Fibroblast of lung (primary cell): ENCODE measurements at regions not wholly inside any gene's neighbourhood (a gene's known extent, or its start where the extent isn't known, plus 50 kb on each side); places are given as distances from the start of the nearest gene placed in this dataset.
"Not testable (repeated sequence)": the region's sequence is repeated elsewhere in the genome, so short reads cannot be mapped to it uniquely, and the experiment has no call there.

Source experiments
- DNase-seq, 2 donors: peaks; one replicate each; pipeline versions ENCODE4 v3.0.0 to v3.0.0-alpha.2; 2010; ENCODE audit warnings: low read depth in 2 of 2
- H2AFZ ChIP-seq: 2 replicates; pipeline ENCODE4 v1.5.1; 2012; ENCODE audit warnings: low read length, control low read depth, inconsistent platforms
- H3K27ac ChIP-seq: 2 replicates; pipeline ENCODE4 v1.5.1; 2011; ENCODE audit warnings: low read length, control low read depth; ENCODE audit not compliant: insufficient read depth
- H3K27me3 ChIP-seq: 2 replicates; pipeline ENCODE4 v1.5.1; 2011; ENCODE audit warnings: mild to moderate bottlenecking, low read length; ENCODE audit not compliant: control insufficient read depth, insufficient read depth
- H3K36me3 ChIP-seq: 2 replicates; pipeline ENCODE4 v1.5.1; 2011; ENCODE audit warnings: low read length; ENCODE audit not compliant: control insufficient read depth, insufficient read depth
- H3K4me1 ChIP-seq: 2 replicates; pipeline ENCODE4 v1.5.1; 2011; ENCODE audit warnings: low read length; ENCODE audit not compliant: control insufficient read depth, insufficient read depth; ENCODE audit errors: extremely low read depth
- H3K4me2 ChIP-seq: 2 replicates; pipeline ENCODE4 v1.5.1; 2011; ENCODE audit warnings: low read length, control low read depth; ENCODE audit not compliant: insufficient read depth; ENCODE audit errors: extremely low read depth
- H3K4me3 ChIP-seq, 4 experiments: fragments of 200-600 bp in 1 of 4; sonication (generic) in 1 of 4; replicated peaks in 1 of 4; 2 replicates each; pipeline ENCODE4 v1.5.1; 2011 to 2016; ENCODE audit warnings: low read length in 4 of 4, low read depth in 3 of 4, mild to moderate bottlenecking in 3 of 4, control low read depth in 2 of 4, inconsistent platforms in 1 of 4, mixed read lengths in 1 of 4; ENCODE audit not compliant: insufficient read depth in 1 of 4; ENCODE audit errors: control extremely low read depth in 1 of 4
- H3K79me2 ChIP-seq: 2 replicates; pipeline ENCODE4 v1.5.1; 2012; ENCODE audit warnings: mild to moderate bottlenecking, low read length, inconsistent platforms; ENCODE audit not compliant: control insufficient read depth, insufficient read depth
- H3K9ac ChIP-seq: 2 replicates; pipeline ENCODE4 v1.5.1; 2011; ENCODE audit warnings: mild to moderate bottlenecking, low read length, control low read depth; ENCODE audit not compliant: insufficient read depth
- H3K9me3 ChIP-seq: 2 replicates; pipeline ENCODE4 v1.5.1; 2012; ENCODE audit warnings: low read depth, low read length; ENCODE audit not compliant: control insufficient read depth, insufficient read depth
- H4K20me1 ChIP-seq: 2 replicates; pipeline ENCODE4 v1.5.1; 2011; ENCODE audit warnings: low read length; ENCODE audit not compliant: control insufficient read depth, insufficient read depth; ENCODE audit errors: extremely low read depth
- CTCF ChIP-seq, 2 donors: IDR thresholded peaks in 1 of 2; conservative IDR thresholded peaks in 1 of 2; 1 replicate in 1 of 2; 2 replicates in 1 of 2; pipeline ENCODE4 v1.5.1; 2011 to 2012; ENCODE audit warnings: low read length in 2 of 2, control low read depth in 1 of 2, inconsistent platforms in 1 of 2, low read depth in 1 of 2, mild to moderate bottlenecking in 1 of 2
- EZH2 ChIP-seq: IDR thresholded peaks from 2 replicates; pipeline ENCODE4 v1.5.1; 2012; ENCODE audit warnings: low read length, control low read depth, mild to moderate bottlenecking; ENCODE audit errors: missing control alignments

GRCh38 chr2:65969161-65969560 is 465.8 kb upstream of the MEIS1 start:
- no peaks in the 10 kb centered on the region for H3K4me1 ChIP-seq
- H3K9ac ChIP-seq, result no peak overlapping the region
- H3K27ac ChIP-seq, result no peak overlapping the region
- H3K9me3 ChIP-seq, result no peaks in the 10 kb centered on the region
- H3K27me3 ChIP-seq, result no peaks in the 10 kb centered on the region
- H4K20me1 ChIP-seq, result no peaks in the 10 kb centered on the region
- no peak for DNase-seq
- no peak for TF ChIP-seq EZH2
- TF ChIP-seq CTCF (conservative IDR thresholded peaks at IDR 0.05 in 1 of 2, IDR thresholded peaks at IDR 0.05 in 1 of 2; ENCODE audit: low read depth in 1 of 2, low read length in 2 of 2), result no peak
- H3K4me2 ChIP-seq, result no peak overlapping the region
- H3K4me3 ChIP-seq, result no peak overlapping the region
- no peak overlapping the region for H2AFZ ChIP-seq
- H3K79me2 ChIP-seq, result no peaks in the 10 kb centered on the region
- no peaks in the 10 kb centered on the region for H3K36me3 ChIP-seq

GRCh38 chr2:65963303-65963702 is 471.6 kb upstream of the MEIS1 start:
- H2AFZ ChIP-seq, H3K9me3 ChIP-seq, H4K20me1 ChIP-seq, H3K36me3 ChIP-seq, H3K27me3 ChIP-seq, H3K4me3 ChIP-seq, DNase-seq, H3K4me2 ChIP-seq, H3K79me2 ChIP-seq, H3K9ac ChIP-seq, H3K4me1 ChIP-seq, H3K27ac ChIP-seq: not testable (repeated sequence)

- Histone ChIP-seq H3K4me2 (no peak overlapping the region), H3K4me1 (no peaks in the 10 kb centered on the region), H3K79me2 (no peaks in the 10 kb centered on the region), H3K27me3 (no peaks in the 10 kb centered on the region), H3K4me3 (no peak overlapping the region), H4K20me1 (no peaks in the 10 kb centered on the region), H3K36me3 (no peaks in the 10 kb centered on the region), H3K27ac (no peak overlapping the region), H3K9me3 (no peaks in the 10 kb centered on the region), H2AFZ (no peak overlapping the region), H3K9ac (no peak overlapping the region)
- DNase-seq, result no peak
- TF ChIP-seq CTCF (conservative IDR thresholded peaks at IDR 0.05 in 1 of 2, IDR thresholded peaks at IDR 0.05 in 1 of 2; ENCODE audit: low read depth in 1 of 2, low read length in 2 of 2) (no peak), EZH2 (no peak)
These were observed 474.0 kb upstream of the MEIS1 start for GRCh38 chr2:65960953-65961352.

GRCh38 chr2:65957886-65958285 is 477.0 kb upstream of the MEIS1 start:
- H3K27me3 ChIP-seq, result no peaks in the 10 kb centered on the region
- H3K4me3 ChIP-seq, result no peak overlapping the region
- TF ChIP-seq EZH2 (no peak), CTCF (conservative IDR thresholded peaks at IDR 0.05 in 1 of 2, IDR thresholded peaks at IDR 0.05 in 1 of 2; ENCODE audit: low read depth in 1 of 2, low read length in 2 of 2) (no peak)
- no peaks in the 10 kb centered on the region for H4K20me1 ChIP-seq
- H3K4me1 ChIP-seq, result no peaks in the 10 kb centered on the region
- H3K9me3 ChIP-seq, result no peaks in the 10 kb centered on the region
- H2AFZ ChIP-seq, result no peak overlapping the region
- no peak overlapping the region for H3K27ac ChIP-seq
- no peak for DNase-seq
- no peak overlapping the region for H3K9ac ChIP-seq
- H3K79me2 ChIP-seq, result no peaks in the 10 kb centered on the region
- no peak overlapping the region for H3K4me2 ChIP-seq
- no peaks in the 10 kb centered on the region for H3K36me3 ChIP-seq
